MG63 (cell line): ENCODE measurements at regions not wholly inside any gene's neighbourhood (a gene's known extent, or its start where the extent isn't known, plus 50 kb on each side); places are given as distances from the start of the nearest gene placed in this dataset.
A peak's percentile ranks its signal among the peaks of the same experiment; 100 is the strongest.
"Not testable (repeated sequence)": the region's sequence is repeated elsewhere in the genome, so short reads cannot be mapped to it uniquely, and the experiment has no call there.

Experiments used
- DNase-seq: peaks from one replicate; pipeline ENCODE4 v3.0.0-alpha.2; 2020
- H3K27me3 ChIP-seq: fragments of 250-450 bp; sonication (Bioruptor Pico); 2 replicates; pipeline ENCODE4 v1.5.1; 2020; ENCODE audit warnings: mild to moderate bottlenecking, moderate library complexity
- H3K36me3 ChIP-seq: fragments of 250-450 bp; sonication (Bioruptor Pico); 2 replicates; pipeline ENCODE4 v1.5.1; 2020; ENCODE audit warnings: mild to moderate bottlenecking, moderate library complexity
- H3K4me3 ChIP-seq: fragments of 250-450 bp; sonication (Bioruptor Pico); 2 replicates; pipeline ENCODE4 v1.5.1; 2020; ENCODE audit warnings: mild to moderate bottlenecking, moderate library complexity
- H3K9me3 ChIP-seq: fragments of 250-450 bp; sonication (Bioruptor Pico); 2 replicates; pipeline ENCODE4 v1.5.1; 2020; ENCODE audit warnings: mild to moderate bottlenecking, moderate library complexity

GRCh38 chr2:150215041-150215440, 272.4 kb downstream of the RND3 start:
- DNase-seq: no peak
- Histone ChIP-seq H3K4me3 (no peak overlapping the region), H3K27me3 (no peaks in the 10 kb centered on the region), H3K9me3 (no peaks in the 10 kb centered on the region), H3K36me3 (no peaks in the 10 kb centered on the region)

- Histone ChIP-seq H3K4me3 (no peak overlapping the region), H3K9me3 (no peaks in the 10 kb centered on the region), H3K36me3 (no peaks in the 10 kb centered on the region), H3K27me3 (no peaks in the 10 kb centered on the region)
- DNase-seq: no peak
Measured at GRCh38 chr2:150214626-150215025, 272.8 kb downstream of the RND3 start.

- Histone ChIP-seq H3K4me3 (no peak overlapping the region), H3K36me3 (no peaks in the 10 kb centered on the region), H3K9me3 (no peaks in the 10 kb centered on the region), H3K27me3 (no peaks in the 10 kb centered on the region)
- no peak for DNase-seq
Measured at GRCh38 chr2:150212722-150213171, 274.7 kb downstream of the RND3 start.

- Histone ChIP-seq H3K36me3 (no peaks in the 10 kb centered on the region), H3K27me3 (no peaks in the 10 kb centered on the region), H3K4me3 (no peak overlapping the region), H3K9me3 (no peaks in the 10 kb centered on the region)
- no peak for DNase-seq
Measured at GRCh38 chr2:150211164-150211631, 276.3 kb downstream of the RND3 start.

GRCh38 chr2:150209746-150210145, 277.7 kb downstream of the RND3 start:
- H3K9me3 ChIP-seq: no peaks in the 10 kb centered on the region
- no peaks in the 10 kb centered on the region for H3K27me3 ChIP-seq
- no peak overlapping the region for H3K4me3 ChIP-seq
- no peaks in the 10 kb centered on the region for H3K36me3 ChIP-seq
- DNase-seq: no peak

- Histone ChIP-seq H3K9me3 (no peaks in the 10 kb centered on the region), H3K36me3 (no peaks in the 10 kb centered on the region), H3K27me3 (no peaks in the 10 kb centered on the region), H3K4me3 (no peak overlapping the region)
- DNase-seq: no peak
Measured at GRCh38 chr2:150208689-150209088, 278.8 kb downstream of the RND3 start.

GRCh38 chr2:150207979-150208378, 279.5 kb downstream of the RND3 start:
- H3K9me3 ChIP-seq: no peaks in the 10 kb centered on the region
- no peak overlapping the region for H3K4me3 ChIP-seq
- no peaks in the 10 kb centered on the region for H3K27me3 ChIP-seq
- DNase-seq: peak; percentile 10
- H3K36me3 ChIP-seq: no peaks in the 10 kb centered on the region

- Histone ChIP-seq H3K4me3 (no peak overlapping the region), H3K27me3 (no peaks in the 10 kb centered on the region), H3K36me3 (no peaks in the 10 kb centered on the region), H3K9me3 (no peaks in the 10 kb centered on the region)
- peak; percentile 23 for DNase-seq
Measured at GRCh38 chr2:150204451-150204850, 283.0 kb downstream of the RND3 start.

GRCh38 chr2:150194816-150195215, 292.7 kb downstream of the RND3 start:
- not testable (repeated sequence) for H3K36me3 ChIP-seq, H3K9me3 ChIP-seq, H3K27me3 ChIP-seq, DNase-seq, H3K4me3 ChIP-seq

GRCh38 chr2:150192701-150193100, 294.8 kb downstream of the RND3 start:
- no peak for DNase-seq
- Histone ChIP-seq H3K9me3 (no peaks in the 10 kb centered on the region), H3K36me3 (no peaks in the 10 kb centered on the region), H3K27me3 (no peaks in the 10 kb centered on the region), H3K4me3 (no peak overlapping the region)

- DNase-seq: no peak
- H3K4me3 ChIP-seq: no peak overlapping the region
Measured at GRCh38 chr2:150191349-150191748, 296.1 kb downstream of the RND3 start.

GRCh38 chr2:150190546-150190945, 296.9 kb downstream of the RND3 start:
- H3K36me3 ChIP-seq: no peaks in the 10 kb centered on the region
- DNase-seq: no peak
- H3K27me3 ChIP-seq: no peaks in the 10 kb centered on the region
- H3K4me3 ChIP-seq: no peak overlapping the region
- H3K9me3 ChIP-seq: no peaks in the 10 kb centered on the region

More at GRCh38 chr2:150191349-150191748, 296.1 kb downstream of the RND3 start:
- no peaks in the 10 kb centered on the region for H3K27me3 ChIP-seq
- H3K9me3 ChIP-seq: no peaks in the 10 kb centered on the region
- no peaks in the 10 kb centered on the region for H3K36me3 ChIP-seq

GRCh38 chr2:150188800-150189199, 298.7 kb downstream of the RND3 start:
- no peaks in the 10 kb centered on the region for H3K27me3 ChIP-seq
- H3K4me3 ChIP-seq: no peak overlapping the region
- DNase-seq: no peak
- H3K9me3 ChIP-seq: no peaks in the 10 kb centered on the region
- no peaks in the 10 kb centered on the region for H3K36me3 ChIP-seq

- no peaks in the 10 kb centered on the region for H3K27me3 ChIP-seq
- no peaks in the 10 kb centered on the region for H3K9me3 ChIP-seq
- no peak overlapping the region for H3K4me3 ChIP-seq
- DNase-seq: no peak
- H3K36me3 ChIP-seq: no peaks in the 10 kb centered on the region
Measured at GRCh38 chr2:150188177-150188576, 299.3 kb downstream of the RND3 start.

GRCh38 chr2:150182566-150183235, 304.8 kb downstream of the RND3 start:
- H3K27me3 ChIP-seq: no peaks in the 10 kb centered on the region
- no peaks in the 10 kb centered on the region for H3K9me3 ChIP-seq
- no peaks in the 10 kb centered on the region for H3K36me3 ChIP-seq
- H3K4me3 ChIP-seq: no peak overlapping the region
- no peak for DNase-seq

- Histone ChIP-seq H3K36me3 (no peaks in the 10 kb centered on the region), H3K27me3 (no peaks in the 10 kb centered on the region), H3K4me3 (no peak overlapping the region), H3K9me3 (no peaks in the 10 kb centered on the region)
- no peak for DNase-seq
Measured at GRCh38 chr2:150178591-150178990, 308.9 kb downstream of the RND3 start.

- no peaks in the 10 kb centered on the region for H3K9me3 ChIP-seq
- H3K4me3 ChIP-seq: no peak overlapping the region
- H3K27me3 ChIP-seq: no peaks in the 10 kb centered on the region
- H3K36me3 ChIP-seq: no peaks in the 10 kb centered on the region
- DNase-seq: no peak
Measured at GRCh38 chr2:150174971-150175421, 312.5 kb downstream of the RND3 start.

- H3K4me3 ChIP-seq: no peak overlapping the region
- no peaks in the 10 kb centered on the region for H3K27me3 ChIP-seq
- no peak for DNase-seq
- no peaks in the 10 kb centered on the region for H3K36me3 ChIP-seq
- no peaks in the 10 kb centered on the region for H3K9me3 ChIP-seq
Measured at GRCh38 chr2:150174056-150174805, 313.2 kb downstream of the RND3 start.
